ENCODE measurements at regions not wholly inside any gene's neighbourhood (a gene's known extent, or its start where the extent isn't known, plus 50 kb on each side); places are given as distances from the start of the nearest gene placed in this dataset.

DNA sequence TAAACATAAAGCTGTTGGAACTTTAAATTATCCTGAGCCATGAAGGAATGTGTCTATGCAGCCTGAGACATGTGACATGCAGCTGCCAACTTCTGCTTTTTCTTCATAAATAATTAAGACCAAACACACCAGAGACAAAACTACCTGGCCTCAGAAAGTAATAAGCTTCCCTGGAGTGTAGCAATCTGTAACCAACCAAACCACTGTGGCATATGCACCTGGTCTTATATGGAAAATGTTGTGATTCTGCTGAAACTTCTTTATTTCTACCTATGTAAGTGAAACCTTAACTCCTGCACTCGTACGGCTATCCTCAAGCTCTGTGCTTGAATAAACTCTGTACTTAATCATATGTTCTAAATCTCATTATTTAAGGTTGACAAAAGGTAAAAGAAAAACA lies 515.0 kb downstream of the TMEM182 start:
- no peak overlapping the region for H3K4me3 ChIP-seq (ENCODE audit: low read depth, low read length)
- TF ChIP-seq, protein P1, sequence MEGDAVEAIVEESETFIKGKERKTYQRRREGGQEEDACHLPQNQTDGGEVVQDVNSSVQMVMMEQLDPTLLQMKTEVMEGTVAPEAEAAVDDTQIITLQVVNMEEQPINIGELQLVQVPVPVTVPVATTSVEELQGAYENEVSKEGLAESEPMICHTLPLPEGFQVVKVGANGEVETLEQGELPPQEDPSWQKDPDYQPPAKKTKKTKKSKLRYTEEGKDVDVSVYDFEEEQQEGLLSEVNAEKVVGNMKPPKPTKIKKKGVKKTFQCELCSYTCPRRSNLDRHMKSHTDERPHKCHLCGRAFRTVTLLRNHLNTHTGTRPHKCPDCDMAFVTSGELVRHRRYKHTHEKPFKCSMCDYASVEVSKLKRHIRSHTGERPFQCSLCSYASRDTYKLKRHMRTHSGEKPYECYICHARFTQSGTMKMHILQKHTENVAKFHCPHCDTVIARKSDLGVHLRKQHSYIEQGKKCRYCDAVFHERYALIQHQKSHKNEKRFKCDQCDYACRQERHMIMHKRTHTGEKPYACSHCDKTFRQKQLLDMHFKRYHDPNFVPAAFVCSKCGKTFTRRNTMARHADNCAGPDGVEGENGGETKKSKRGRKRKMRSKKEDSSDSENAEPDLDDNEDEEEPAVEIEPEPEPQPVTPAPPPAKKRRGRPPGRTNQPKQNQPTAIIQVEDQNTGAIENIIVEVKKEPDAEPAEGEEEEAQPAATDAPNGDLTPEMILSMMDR (IDR thresholded peaks at IDR 0.05; ENCODE audit: low read depth, low read length, missing control alignments) = no peak
- no peak for DNase-seq (ENCODE audit: low read depth)
- in situ Hi-C loops (cut with HindIII; ENCODE audit: low sequenced_read_pairs) = no loop called here

DNA sequence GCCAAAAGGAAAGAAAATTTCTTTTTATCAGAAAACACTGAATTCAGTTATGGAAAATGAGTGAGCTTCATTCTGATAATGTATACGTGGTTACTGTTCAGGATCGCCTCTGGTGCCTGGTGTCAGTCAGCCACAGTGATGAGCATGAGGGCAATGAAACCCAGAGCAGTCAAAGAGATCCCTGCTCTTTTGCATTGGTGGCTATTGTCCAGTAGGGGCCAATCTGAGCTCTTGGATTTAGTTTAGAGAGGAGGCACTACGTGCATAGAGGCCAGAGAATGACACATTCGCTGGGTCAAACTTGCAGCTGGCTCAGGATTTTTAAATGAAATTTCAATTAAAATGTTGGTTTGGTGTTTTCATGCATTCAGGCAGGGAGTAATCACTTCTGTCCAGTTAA lies 522.9 kb downstream of the TMEM182 start:
- H3K4me3 ChIP-seq (ENCODE audit: low read depth, low read length) = no peak overlapping the region
- no peak for DNase-seq (ENCODE audit: low read depth)
- TF ChIP-seq, protein P1 (IDR thresholded peaks at IDR 0.05; ENCODE audit: low read depth, low read length, missing control alignments) = no peak
- in situ Hi-C loops (cut with HindIII; ENCODE audit: low sequenced_read_pairs) = no loop called here

DNA sequence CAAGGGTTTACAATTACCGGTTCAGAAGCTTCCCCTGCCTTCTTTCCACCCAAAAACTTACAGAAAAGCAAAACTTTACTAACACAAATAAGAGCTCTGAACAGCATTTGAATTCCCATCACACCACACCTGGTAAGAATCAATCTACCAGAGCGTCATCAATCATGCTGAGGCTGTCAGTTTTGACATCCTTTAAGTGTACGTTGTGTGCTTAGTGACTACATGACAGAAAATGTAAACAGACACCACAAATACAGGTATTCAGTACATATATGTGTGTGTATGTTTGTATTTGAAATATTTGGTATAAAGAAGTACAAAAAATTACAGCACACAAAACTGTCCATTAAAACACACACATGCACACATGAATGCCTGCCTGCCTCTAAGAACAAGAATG lies 523.5 kb downstream of the TMEM182 start:
- in situ Hi-C loops (cut with HindIII; ENCODE audit: low sequenced_read_pairs) = no loop called here
- no peak overlapping the region for H3K4me3 ChIP-seq (ENCODE audit: low read depth, low read length)
- TF ChIP-seq, protein P1 (IDR thresholded peaks at IDR 0.05; ENCODE audit: low read depth, low read length, missing control alignments) = no peak
- DNase-seq (ENCODE audit: low read depth) = no peak

DNA sequence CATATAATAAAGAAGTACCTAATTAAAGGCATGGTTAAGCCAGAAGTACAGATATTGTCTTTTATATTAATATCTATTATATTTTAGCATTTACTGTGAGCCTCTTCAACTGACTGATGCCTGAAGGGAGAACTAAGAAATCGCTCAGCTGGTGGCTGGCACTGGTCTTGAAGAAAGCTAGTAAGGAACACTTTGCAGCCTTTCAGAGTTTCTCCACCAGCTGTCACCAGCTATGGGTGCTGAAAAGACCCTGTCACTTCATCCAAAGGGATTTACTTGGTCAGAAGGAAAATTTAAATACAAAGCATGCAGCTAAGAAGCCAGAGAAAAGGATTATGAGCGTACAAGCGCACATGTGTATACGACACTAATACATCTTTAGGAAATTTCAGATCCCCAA lies 525.9 kb downstream of the TMEM182 start:
- TF ChIP-seq, protein P1 (IDR thresholded peaks at IDR 0.05; ENCODE audit: low read depth, low read length, missing control alignments) = no peak
- H3K4me3 ChIP-seq (ENCODE audit: low read depth, low read length) = no peak overlapping the region
- in situ Hi-C loops (cut with HindIII; ENCODE audit: low sequenced_read_pairs) = no loop called here
- DNase-seq (ENCODE audit: low read depth) = no peak

DNA sequence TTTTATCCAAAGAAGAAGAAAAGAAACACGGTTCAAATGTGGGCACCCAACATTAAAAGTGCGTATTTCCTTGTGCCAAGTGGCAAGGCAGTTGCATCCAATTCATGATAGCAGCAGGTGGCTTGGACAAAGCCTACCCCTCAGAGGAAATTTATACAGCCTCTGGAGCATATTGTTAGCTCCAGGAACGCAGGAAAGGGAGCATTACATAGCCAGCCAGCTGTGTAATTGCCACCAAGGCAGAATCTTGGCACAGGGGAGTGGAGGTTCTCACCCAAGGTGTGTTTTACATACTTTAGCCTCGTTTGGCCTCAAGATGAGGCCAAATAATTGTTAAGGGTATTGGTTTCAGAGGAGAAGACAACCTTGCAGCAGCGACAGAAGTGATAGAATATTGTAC lies 526.9 kb downstream of the TMEM182 start:
- no peak for DNase-seq (ENCODE audit: low read depth)
- in situ Hi-C loops (cut with HindIII; ENCODE audit: low sequenced_read_pairs) = no loop called here
- no peak overlapping the region for H3K4me3 ChIP-seq (ENCODE audit: low read depth, low read length)
- TF ChIP-seq, protein P1 (IDR thresholded peaks at IDR 0.05; ENCODE audit: low read depth, low read length, missing control alignments) = no peak

DNA sequence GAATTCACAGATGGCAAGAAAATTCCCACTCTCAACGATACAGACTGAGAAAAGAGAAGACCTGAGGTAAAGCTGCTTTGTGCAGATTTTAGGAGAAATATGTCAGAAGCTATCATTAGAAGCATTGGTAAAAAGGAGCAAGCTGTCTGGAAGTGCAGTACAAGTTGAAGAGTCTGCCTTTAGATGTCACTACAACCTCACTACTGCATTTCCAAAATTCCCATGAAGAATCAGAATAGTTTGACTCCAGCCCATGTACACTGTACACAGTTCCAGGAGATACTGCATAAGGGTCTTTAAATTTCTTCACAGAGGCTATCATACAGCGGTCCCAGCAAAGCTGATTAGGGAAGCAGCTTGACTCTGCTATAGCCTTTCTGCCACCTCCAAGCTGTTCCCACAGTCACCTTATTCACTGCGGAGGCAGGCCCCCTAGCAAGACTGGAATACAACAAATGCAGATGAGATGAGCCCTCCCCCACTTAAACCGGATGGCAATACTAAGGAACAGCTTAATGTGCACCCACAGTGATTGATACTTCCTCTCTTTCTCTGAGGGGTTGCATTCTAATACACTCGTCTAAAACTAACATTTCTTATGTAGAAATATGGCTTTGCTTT lies 527.4 kb downstream of the TMEM182 start:
- no peak overlapping the region for H3K4me3 ChIP-seq (ENCODE audit: low read depth, low read length)
- in situ Hi-C loops (cut with HindIII; ENCODE audit: low sequenced_read_pairs) = no loop called here
- TF ChIP-seq, protein P1 (IDR thresholded peaks at IDR 0.05; ENCODE audit: low read depth, low read length, missing control alignments) = peak; percentile 39
- no peak for DNase-seq (ENCODE audit: low read depth)
